Dedifferentiated amniotic fluid mesenchymal stem cell (primary cell): ENCODE measurements at regions not wholly inside any gene's neighbourhood (a gene's known extent, or its start where the extent isn't known, plus 50 kb on each side); places are given as distances from the start of the nearest gene placed in this dataset.
A peak's percentile ranks its signal among the peaks of the same experiment; 100 is the strongest.

Experiments used
- DNase-seq: peaks from one replicate; pipeline ENCODE4 v3.0.0-alpha.2; 2016; ENCODE audit errors: extremely low spot score

- no peak for DNase-seq
These were observed 1900.0 kb upstream of the SEL1L start for GRCh38 chr14:83433618-83434017.

- DNase-seq, result no peak
These were observed 1908.1 kb upstream of the SEL1L start for GRCh38 chr14:83441801-83442200.

GRCh38 chr14:83455561-83455960 is 1921.9 kb upstream of the SEL1L start:
- no peak for DNase-seq

- DNase-seq, result no peak
These were observed 1927.9 kb upstream of the SEL1L start for GRCh38 chr14:83461521-83461920.

- DNase-seq, result no peak
These were observed 1929.1 kb upstream of the SEL1L start for GRCh38 chr14:83462759-83463158.

GRCh38 chr14:83463500-83464098 is 1929.9 kb upstream of the SEL1L start:
- peak; percentile 64 for DNase-seq

GRCh38 chr14:83467811-83468210 is 1934.2 kb upstream of the SEL1L start:
- DNase-seq, result peak; percentile 28

- DNase-seq, result peak; percentile 21
These were observed 1936.8 kb upstream of the SEL1L start for GRCh38 chr14:83470466-83470865.

- DNase-seq, result no peak
These were observed 1937.5 kb upstream of the SEL1L start for GRCh38 chr14:83470959-83471695.

- no peak for DNase-seq
These were observed 1940.0 kb upstream of the SEL1L start for GRCh38 chr14:83473416-83474235.

GRCh38 chr14:83478741-83479140 is 1945.1 kb upstream of the SEL1L start:
- DNase-seq, result no peak

- DNase-seq, result peak; percentile 88
These were observed 1949.4 kb upstream of the SEL1L start for GRCh38 chr14:83483063-83483462.

- no peak for DNase-seq
These were observed 1951.9 kb upstream of the SEL1L start for GRCh38 chr14:83485591-83485990.

- no peak for DNase-seq
These were observed 1957.4 kb upstream of the SEL1L start for GRCh38 chr14:83491091-83491490.

- peak; percentile 61 for DNase-seq
These were observed 1987.2 kb upstream of the SEL1L start for GRCh38 chr14:83520837-83521236.

GRCh38 chr14:83529531-83529930 is 1995.9 kb upstream of the SEL1L start:
- DNase-seq, result no peak

GRCh38 chr14:83533734-83534133 is 1996.2 kb upstream of the FLRT2 start:
- DNase-seq, result no peak

GRCh38 chr14:83534995-83535394 is 1994.9 kb upstream of the FLRT2 start:
- DNase-seq, result no peak

GRCh38 chr14:83535444-83535843 is 1994.5 kb upstream of the FLRT2 start:
- no peak for DNase-seq

GRCh38 chr14:83541147-83541546 is 1988.8 kb upstream of the FLRT2 start:
- no peak for DNase-seq

- peak; percentile 43 for DNase-seq
These were observed 1981.7 kb upstream of the FLRT2 start for GRCh38 chr14:83548061-83548839.

GRCh38 chr14:83556065-83556464 is 1973.9 kb upstream of the FLRT2 start:
- DNase-seq, result no peak
